Activated CD4-positive, alpha-beta T cell treated with anti-CD3 and anti-CD28 coated beads for 1 hour (primary cell): ENCODE measurements at regions not wholly inside any gene's neighbourhood (a gene's known extent, or its start where the extent isn't known, plus 50 kb on each side); places are given as distances from the start of the nearest gene placed in this dataset.
"Not testable (repeated sequence)": the region's sequence is repeated elsewhere in the genome, so short reads cannot be mapped to it uniquely, and the experiment has no call there.

Experiments used
- DNase-seq: peaks from one replicate; pipeline ENCODE4 v3.0.0-alpha.2; 2020

- DNase-seq = no peak
Observed at GRCh38 chr10:43921478-43921877, 272.8 kb upstream of the ZNF32 start.

- DNase-seq = not testable (repeated sequence)
Observed at GRCh38 chr10:43920236-43920758, 271.6 kb upstream of the ZNF32 start.

DNA sequence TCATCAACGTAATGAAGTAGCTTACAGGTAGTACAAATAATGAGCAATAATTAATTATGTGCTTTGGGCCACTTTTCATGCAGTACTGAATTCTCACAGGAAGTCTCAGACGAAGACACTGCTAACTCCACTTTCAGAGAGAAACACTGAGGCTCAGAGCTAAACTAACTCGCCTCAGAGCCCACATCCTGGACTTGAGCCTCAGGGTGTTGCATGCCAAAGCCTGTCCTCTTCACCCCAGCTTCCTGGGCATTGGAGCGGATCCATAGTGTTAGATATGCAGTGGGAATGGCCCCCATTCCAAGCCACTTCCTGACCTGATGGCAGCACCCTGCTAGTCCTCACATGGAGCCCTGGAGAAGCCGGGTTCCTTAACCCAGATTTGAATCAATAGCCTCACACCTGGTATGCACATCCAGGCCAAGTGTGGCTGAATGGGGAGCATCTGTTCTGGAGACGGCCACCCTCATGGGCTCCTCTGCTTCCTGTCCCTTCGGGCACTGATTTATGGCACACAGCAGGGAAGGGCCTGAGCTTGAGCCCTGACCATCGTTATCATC is 265.1 kb upstream of the ZNF32 start:
- DNase-seq = no peak

- no peak for DNase-seq
Observed at GRCh38 chr10:43912469-43912868, 263.8 kb upstream of the ZNF32 start.

DNA sequence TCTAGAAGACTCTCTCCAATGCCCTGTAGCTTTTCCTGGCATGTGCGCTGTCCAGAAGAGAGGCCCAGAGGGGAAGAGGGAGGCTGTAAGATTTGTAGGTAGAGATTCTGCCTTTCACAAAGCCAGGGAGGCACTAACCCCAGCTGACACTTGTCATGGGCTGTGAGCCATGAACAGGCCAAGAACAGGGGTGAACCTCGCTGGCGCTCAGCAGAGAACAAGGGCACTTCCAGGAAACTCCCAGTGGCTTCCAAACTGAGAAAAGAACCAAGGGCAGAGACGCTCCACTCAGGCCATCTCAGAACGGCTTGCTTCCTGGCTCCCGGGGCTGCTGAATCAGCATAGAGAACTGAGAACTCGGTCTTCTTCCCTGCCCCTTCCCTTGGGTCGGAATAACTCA is 257.8 kb upstream of the ZNF32 start:
- DNase-seq = no peak

DNA sequence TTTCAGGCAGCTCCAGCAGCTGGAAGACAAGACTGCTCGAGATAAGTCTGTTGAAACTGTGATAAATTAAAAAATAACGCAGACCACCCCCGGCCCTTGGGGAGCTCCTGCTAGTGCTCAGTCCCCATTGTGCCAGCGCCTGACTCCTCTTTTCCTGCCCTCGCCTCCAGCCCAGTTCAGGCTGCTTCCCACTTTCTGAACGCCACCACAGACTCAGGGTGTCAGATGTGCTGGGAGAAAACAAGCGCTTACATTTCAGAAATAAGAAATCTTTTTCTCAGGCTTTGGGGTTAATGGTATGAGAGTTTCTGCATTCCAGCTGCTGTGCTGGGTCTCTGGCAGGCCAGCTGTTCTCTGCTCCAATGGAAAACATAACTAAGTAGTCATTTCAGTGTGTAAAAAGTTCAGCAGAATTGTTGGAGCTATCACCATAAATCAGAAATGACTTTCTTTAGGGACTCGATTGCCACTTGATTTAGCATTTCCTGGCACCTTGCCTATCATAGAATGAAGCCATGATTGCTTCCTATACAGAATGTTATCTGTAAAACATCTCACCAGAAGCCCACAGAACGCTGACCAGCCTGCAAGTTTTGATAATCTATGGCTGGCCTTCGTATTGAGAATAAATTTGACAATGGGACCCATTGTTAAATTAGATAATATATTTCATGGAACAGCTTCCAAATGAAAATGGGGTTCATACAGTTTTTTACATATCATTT is 257.0 kb upstream of the ZNF32 start:
- DNase-seq = no peak

- no peak for DNase-seq
Observed at GRCh38 chr10:43904844-43905243, 256.2 kb upstream of the ZNF32 start.

- no peak for DNase-seq
Observed at GRCh38 chr10:43904301-43904700, 255.6 kb upstream of the ZNF32 start.

GRCh38 chr10:43903451-43903850 is 254.8 kb upstream of the ZNF32 start:
- no peak for DNase-seq

- no peak for DNase-seq
Observed at GRCh38 chr10:43902842-43903241, 254.2 kb upstream of the ZNF32 start.

DNA sequence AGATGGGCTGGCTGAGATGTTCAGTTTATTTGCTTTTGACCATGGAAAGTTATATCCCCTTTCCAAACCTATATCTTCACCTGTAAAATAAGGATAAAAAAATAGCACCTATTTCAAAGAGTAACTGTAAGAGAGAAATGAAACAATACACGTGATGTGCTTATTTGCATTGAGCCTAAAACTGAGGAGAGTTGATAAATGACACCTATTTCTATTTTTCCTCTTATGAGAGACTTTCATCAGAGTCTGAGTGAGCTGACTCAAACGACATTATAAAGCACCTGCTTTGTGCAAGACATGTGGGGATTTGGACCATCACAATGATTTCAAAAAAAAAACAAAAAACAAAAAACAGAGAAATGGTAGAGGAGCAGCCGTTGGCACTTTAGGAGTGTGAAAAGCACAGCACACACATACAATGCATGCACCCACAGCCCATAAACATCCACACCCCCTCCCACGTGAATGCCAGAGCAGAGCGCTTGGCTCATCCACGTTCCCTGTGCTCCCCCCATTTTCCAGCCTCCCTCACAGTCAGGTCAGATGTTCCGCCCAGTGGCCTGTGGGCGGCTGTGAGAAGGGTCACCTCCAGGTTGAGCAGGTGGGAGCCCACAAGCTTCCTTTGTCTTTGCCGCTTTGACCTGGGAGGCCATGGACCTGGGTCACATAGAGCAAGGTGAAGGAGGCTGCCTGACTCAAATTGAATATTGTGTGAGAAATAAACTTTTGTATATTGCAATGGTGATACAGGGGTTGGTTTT is 253.2 kb upstream of the ZNF32 start:
- no peak for DNase-seq

- DNase-seq = no peak
Observed at GRCh38 chr10:43901302-43901701, 252.6 kb upstream of the ZNF32 start.

GRCh38 chr10:43900571-43900970 is 251.9 kb upstream of the ZNF32 start:
- no peak for DNase-seq

DNA sequence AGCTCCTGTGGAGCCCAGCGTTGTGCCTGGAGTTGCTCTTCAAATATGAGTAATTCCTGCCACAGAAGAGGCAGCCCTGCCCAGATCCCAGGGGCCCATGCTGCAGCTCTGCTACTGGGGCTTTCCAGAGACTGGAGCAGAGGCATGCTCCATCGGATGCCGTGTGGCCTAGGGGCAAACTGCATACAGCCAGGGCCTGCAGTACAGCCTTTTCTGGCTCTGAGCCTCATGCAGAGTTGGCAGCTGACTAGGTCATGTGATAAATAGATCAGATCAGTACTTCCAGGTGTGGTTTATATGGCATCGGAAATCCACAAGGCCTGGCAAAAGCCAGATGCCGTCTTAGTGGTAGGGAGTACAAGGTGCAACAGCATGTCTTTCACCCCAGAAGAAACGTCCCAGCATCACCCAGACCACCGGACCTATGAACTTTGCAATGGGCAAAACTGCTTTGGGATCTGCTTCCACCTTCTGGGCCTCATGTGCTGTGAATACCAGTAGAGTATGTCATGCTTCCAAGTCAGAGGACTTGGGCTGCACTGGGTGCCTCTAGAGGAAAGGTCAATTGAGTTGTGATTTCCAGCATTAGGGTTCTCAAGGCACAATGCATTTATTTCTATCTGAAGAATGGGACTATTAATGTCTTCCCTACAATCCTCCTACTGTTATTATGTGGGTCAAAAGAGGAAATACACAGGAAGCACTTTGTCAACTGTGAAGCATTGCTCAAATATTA is 250.7 kb upstream of the ZNF32 start:
- DNase-seq = no peak

DNA sequence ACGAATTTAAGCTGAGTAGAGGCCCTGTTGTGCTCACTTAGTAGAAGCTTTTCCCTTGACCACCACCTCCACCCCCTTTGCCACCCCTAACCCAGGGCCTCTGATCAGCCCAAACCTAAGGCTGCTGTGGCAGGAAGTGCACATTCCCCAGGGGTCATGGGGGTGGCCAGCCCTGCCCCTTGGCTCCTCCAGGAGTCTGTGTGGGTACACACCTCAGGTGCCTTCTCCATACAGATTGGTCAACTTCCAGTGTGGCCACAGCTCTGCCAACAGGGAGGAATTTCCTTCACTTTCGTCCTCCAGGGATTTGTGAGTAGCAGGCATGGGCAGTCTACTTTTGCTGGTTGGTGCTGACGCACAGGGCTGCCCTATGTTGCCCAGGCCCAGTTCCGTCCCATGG is 249.9 kb upstream of the ZNF32 start:
- no peak for DNase-seq

DNA sequence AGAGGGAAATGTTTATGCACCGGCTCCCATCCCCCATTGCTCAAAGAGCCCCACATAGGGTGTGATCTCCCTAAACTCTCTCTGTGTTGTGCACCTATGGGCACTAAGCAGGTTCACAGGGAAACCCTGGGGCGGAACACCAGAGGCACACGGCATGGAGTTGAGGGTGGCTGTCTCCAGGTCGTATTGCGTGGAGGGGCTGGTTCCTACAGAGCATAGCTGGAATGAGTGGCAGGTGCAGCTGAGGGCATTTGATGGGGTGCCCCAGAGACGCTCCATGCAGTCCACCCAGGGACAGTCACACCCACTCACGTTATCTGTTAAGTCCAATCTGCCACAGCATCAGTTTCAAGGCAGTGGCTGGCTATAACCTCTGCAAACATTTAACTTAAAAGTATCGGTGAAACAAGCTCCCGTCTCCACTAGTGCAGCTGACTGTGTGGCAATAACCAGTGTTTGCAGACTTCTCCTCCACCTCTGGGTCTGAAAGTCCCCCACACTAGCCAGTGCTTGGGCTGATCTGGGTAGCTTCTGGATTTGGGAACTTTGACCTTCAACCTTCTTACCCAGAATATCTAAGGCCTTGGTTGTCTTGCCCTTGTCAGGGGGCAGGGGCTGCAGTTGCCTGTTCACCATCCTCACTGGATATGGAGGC is 249.2 kb upstream of the ZNF32 start:
- no peak for DNase-seq

- no peak for DNase-seq
Observed at GRCh38 chr10:43892062-43892770, 243.5 kb upstream of the ZNF32 start.

- no peak for DNase-seq
Observed at GRCh38 chr10:43891241-43891640, 242.6 kb upstream of the ZNF32 start.

- DNase-seq = no peak
Observed at GRCh38 chr10:43890124-43890523, 241.4 kb upstream of the ZNF32 start.

- DNase-seq = no peak
Observed at GRCh38 chr10:43888586-43888985, 239.9 kb upstream of the ZNF32 start.

GRCh38 chr10:43885842-43886241 is 237.2 kb upstream of the ZNF32 start:
- DNase-seq = no peak

DNA sequence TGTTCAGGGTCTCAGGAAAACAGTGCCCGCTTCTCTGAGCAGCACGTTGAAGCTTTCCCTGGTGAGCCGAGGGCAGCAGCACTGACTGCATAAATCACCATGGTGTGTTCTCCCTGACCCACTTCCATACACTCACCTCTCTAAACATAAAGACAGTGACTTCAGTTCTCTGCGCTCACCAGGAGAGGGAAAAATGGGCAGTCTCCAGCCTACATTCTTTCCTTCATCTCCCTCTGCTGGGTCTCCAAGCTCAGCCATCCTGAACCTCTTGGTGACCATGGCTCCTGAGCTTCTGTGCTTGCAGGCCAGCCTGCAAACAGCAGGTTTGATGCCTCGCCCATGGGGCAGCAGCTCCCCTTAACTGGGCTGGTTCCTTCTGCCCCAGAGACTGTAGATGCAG is 236.6 kb upstream of the ZNF32 start:
- no peak for DNase-seq
